ENCODE measurements at regions not wholly inside any gene's neighbourhood (a gene's known extent, or its start where the extent isn't known, plus 50 kb on each side); places are given as distances from the start of the nearest gene placed in this dataset.

- TF ChIP-seq CTCF (IDR thresholded peaks at IDR 0.05; ENCODE audit: poor library complexity, severe bottlenecking) (no peak), POLR2AphosphoS5 (IDR thresholded peaks at IDR 0.05) (no peak), EP300 (conservative IDR thresholded peaks at IDR 0.05; ENCODE audit: poor library complexity, severe bottlenecking) (no peak), TAF1 (IDR thresholded peaks at IDR 0.05; ENCODE audit: low read depth) (no peak), EZH2 (IDR thresholded peaks at IDR 0.05; ENCODE audit: borderline replicate concordance, insufficient read depth, low read length, poor library complexity, severe bottlenecking) (no peak), RAD21 (conservative IDR thresholded peaks at IDR 0.05) (no peak), REST (IDR thresholded peaks at IDR 0.05; ENCODE audit: borderline replicate concordance) (no peak), MXI1 (conservative IDR thresholded peaks at IDR 0.05; ENCODE audit: poor library complexity, severe bottlenecking) (no peak), SMC3 (conservative IDR thresholded peaks at IDR 0.05; ENCODE audit: poor library complexity) (no peak)
Observed at GRCh38 chr5:116772152-116772501, 197.5 kb upstream of the SEMA6A start.
